H1 (cell line): ENCODE measurements at regions not wholly inside any gene's neighbourhood (a gene's known extent, or its start where the extent isn't known, plus 50 kb on each side); places are given as distances from the start of the nearest gene placed in this dataset.

Source experiments
- CTCF ChIA-PET: fragments of 300-600 bp; sonication (Branson Sonifier 250); formaldehyde crosslinking; loops from one replicate; lab custom pipeline; 2021; ENCODE audit not compliant: partially characterized antibody; lab: Charles Lee
- POLR2A ChIA-PET: fragments of 300-600 bp; sonication (Branson Sonifier 250); formaldehyde crosslinking; loops from one replicate; lab custom pipeline; 2021; ENCODE audit warnings: inconsistent platforms; ENCODE audit not compliant: partially characterized antibody; lab: Charles Lee
- DNase-seq, 2 experiments: peaks; one replicate each; pipeline versions ENCODE4 v3.0.0 to v3.0.0-alpha.2; 2010 to 2022; ENCODE audit warnings: low spot score in 2 of 2, low read depth in 1 of 2, mixed read lengths in 1 of 2
- FAIRE-seq: peaks from 2 replicates; lab custom pipeline; 2011; peaks lifted over from hg19 to GRCh38; lab: Jason Lieb, UNC
- H2AFZ ChIP-seq: 2 replicates; pipeline ENCODE4 v1.8.1; 2012; ENCODE audit warnings: low read length, inconsistent platforms
- H2AK5ac ChIP-seq: 2 replicates; pipeline ENCODE4 v1.6.1; 2013; ENCODE audit warnings: low read depth, low read length
- H2BK120ac ChIP-seq: replicated peaks from 2 replicates; pipeline ENCODE3; 2013; ENCODE audit warnings: low read depth, low read length, inconsistent platforms
- H2BK12ac ChIP-seq: 2 replicates; pipeline ENCODE4 v1.6.1; 2013; ENCODE audit warnings: low read depth, low read length
- H2BK15ac ChIP-seq: 2 replicates; pipeline ENCODE4 v1.6.1; 2013; ENCODE audit warnings: low read length
- H2BK20ac ChIP-seq: 2 replicates; pipeline ENCODE4 v1.6.1; 2013; ENCODE audit warnings: low read length
- H2BK5ac ChIP-seq: 2 replicates; pipeline ENCODE4 v1.6.1; 2013; ENCODE audit warnings: low read depth, low read length
- H3K14ac ChIP-seq: 2 replicates; pipeline ENCODE4 v1.6.1; 2013; ENCODE audit warnings: inconsistent platforms; ENCODE audit not compliant: insufficient read length
- H3K18ac ChIP-seq: 2 replicates; pipeline ENCODE4 v1.6.1; 2013; ENCODE audit warnings: low read length; ENCODE audit errors: extremely low read depth
- H3K23ac ChIP-seq: 2 replicates; pipeline ENCODE4 v1.6.1; 2013; ENCODE audit warnings: inconsistent platforms; ENCODE audit not compliant: insufficient read length
- H3K23me2 ChIP-seq: 2 replicates; pipeline ENCODE4 v1.6.1; 2013; ENCODE audit warnings: low read depth, low read length
- H3K27ac ChIP-seq: 2 replicates; pipeline ENCODE4 v1.6.1; 2011; ENCODE audit warnings: low read depth, low read length, inconsistent platforms
- H3K27me3 ChIP-seq, 4 experiments: replicated peaks in 1 of 4; 1 replicate in 1 of 4; 2 replicates in 3 of 4; pipeline versions ENCODE4 v1.6.1 to v1.8.1; 2011 to 2013; ENCODE audit warnings: low read length in 3 of 4, mild to moderate bottlenecking in 3 of 4, inconsistent platforms in 2 of 4, mixed read lengths in 2 of 4, moderate library complexity in 1 of 4; ENCODE audit not compliant: control insufficient read depth in 3 of 4, insufficient read depth in 3 of 4; ENCODE audit errors: extremely low read depth in 1 of 4
- H3K36me3 ChIP-seq, 4 experiments: 2 replicates each; pipeline versions ENCODE4 v1.6.1 to v1.8.1; 2011 to 2013; ENCODE audit warnings: mild to moderate bottlenecking in 4 of 4, low read length in 3 of 4, moderate library complexity in 2 of 4, control low read depth in 1 of 4, inconsistent platforms in 1 of 4; ENCODE audit not compliant: insufficient read depth in 4 of 4, control insufficient read depth in 2 of 4
- H3K4ac ChIP-seq: replicated peaks from 2 replicates; pipeline ENCODE3; 2013; ENCODE audit warnings: low read length, low read depth, mixed read lengths, inconsistent platforms; ENCODE audit not compliant: insufficient read length
- H3K4me1 ChIP-seq, 4 experiments: replicated peaks in 1 of 4; 1 replicate in 1 of 4; 2 replicates in 3 of 4; pipeline versions ENCODE4 v1.6.1 to v1.8.1; 2011 to 2013; ENCODE audit warnings: low read length in 3 of 4, inconsistent platforms in 2 of 4, mixed read lengths in 1 of 4; ENCODE audit not compliant: insufficient read depth in 4 of 4, control insufficient read depth in 3 of 4
- H3K4me2 ChIP-seq, 2 experiments: 2 replicates each; pipeline versions ENCODE4 v1.6.1 to v1.8.1; 2011 to 2013; ENCODE audit warnings: low read depth in 2 of 2, low read length in 2 of 2, control low read depth in 1 of 2, inconsistent platforms in 1 of 2, mild to moderate bottlenecking in 1 of 2; ENCODE audit not compliant: insufficient read depth in 1 of 2
- H3K4me3 ChIP-seq, 4 experiments: fragments of 200-600, 300-600 bp in 1 of 4; sonication (generic), shearing (Covaris generic), sonication (Bioruptor Twin) in 1 of 4; 2 replicates each; pipeline versions ENCODE4 v1.5.1 to v1.8.1; 2011 to 2016; ENCODE audit warnings: low read length in 4 of 4, low read depth in 3 of 4, control low read depth in 2 of 4, inconsistent platforms in 2 of 4, mild to moderate bottlenecking in 2 of 4, mixed read lengths in 1 of 4, moderate library complexity in 1 of 4; ENCODE audit not compliant: insufficient read depth in 2 of 4; ENCODE audit errors: extremely low read depth in 1 of 4
- H3K56ac ChIP-seq: replicated peaks from 2 replicates; pipeline ENCODE3; 2013; ENCODE audit warnings: low read depth, mild to moderate bottlenecking, mixed read lengths, low read length, inconsistent platforms; ENCODE audit not compliant: insufficient read length
- H3K79me1 ChIP-seq: 2 replicates; pipeline ENCODE4 v1.6.1; 2013; ENCODE audit warnings: low read depth, low read length, control low read depth
- H3K79me2 ChIP-seq, 2 experiments: 2 replicates each; pipeline versions ENCODE4 v1.6.1 to v1.8.1; 2012 to 2013; ENCODE audit warnings: low read length in 2 of 2, mild to moderate bottlenecking in 2 of 2, inconsistent platforms in 1 of 2; ENCODE audit not compliant: insufficient read depth in 2 of 2, control insufficient read depth in 1 of 2
- H3K9ac ChIP-seq, 4 experiments: replicated peaks in 1 of 4; 1 replicate in 1 of 4; 2 replicates in 3 of 4; pipeline versions ENCODE4 v1.6.1 to v1.8.1; 2011 to 2013; ENCODE audit warnings: low read depth in 3 of 4, low read length in 3 of 4, control low read depth in 2 of 4, mild to moderate bottlenecking in 2 of 4, moderate library complexity in 2 of 4, inconsistent platforms in 1 of 4; ENCODE audit errors: extremely low read depth in 1 of 4
- H3K9me3 ChIP-seq, 2 experiments: 2 replicates each; pipeline versions ENCODE4 v1.6.1 to v1.8.1; 2012 to 2013; ENCODE audit warnings: mild to moderate bottlenecking in 2 of 2, moderate library complexity in 2 of 2, control low read depth in 1 of 2, inconsistent platforms in 1 of 2, low read depth in 1 of 2, low read length in 1 of 2, mixed read lengths in 1 of 2; ENCODE audit not compliant: insufficient read depth in 2 of 2
- H4K20me1 ChIP-seq, 2 experiments: replicated peaks in 1 of 2; 2 replicates each; pipeline versions ENCODE3 to v1.8.1; 2011 to 2013; ENCODE audit warnings: inconsistent platforms in 2 of 2, low read length in 2 of 2, mild to moderate bottlenecking in 1 of 2; ENCODE audit not compliant: insufficient read depth in 2 of 2, control insufficient read depth in 1 of 2
- H4K5ac ChIP-seq: 2 replicates; pipeline ENCODE4 v1.6.1; 2013; ENCODE audit warnings: low read length, low read depth, mixed read lengths, inconsistent platforms; ENCODE audit not compliant: insufficient read length
- H4K8ac ChIP-seq: 2 replicates; pipeline ENCODE4 v1.8.0; 2013; ENCODE audit warnings: mild to moderate bottlenecking, moderate library complexity, low read length, inconsistent platforms; ENCODE audit not compliant: insufficient read depth; ENCODE audit errors: extremely low read depth
- H4K91ac ChIP-seq: replicated peaks from 2 replicates; pipeline ENCODE3; 2013; ENCODE audit warnings: low read length, mixed read lengths, inconsistent platforms; ENCODE audit not compliant: insufficient read length
- ASH2L ChIP-seq: fragments of 200-600, 300-600 bp; sonication (generic); IDR thresholded peaks from one replicate; pipeline ENCODE4 v1.7.1; 2017; ENCODE audit warnings: low read length
- BRCA1 ChIP-seq: IDR thresholded peaks from 2 replicates; pipeline ENCODE4 v1.6.1; 2012; ENCODE audit warnings: low read depth, low read length, improper control_type of control experiment
- CTBP2 ChIP-seq: IDR thresholded peaks from 2 replicates; pipeline ENCODE4 v1.7.0; 2011; ENCODE audit warnings: borderline replicate concordance, mild to moderate bottlenecking, moderate library complexity, mixed read lengths, low read length; ENCODE audit not compliant: insufficient read depth, insufficient read length
- KDM1A ChIP-seq: fragments of 200-600, 300-600 bp; sonication (generic); IDR thresholded peaks from 2 replicates; pipeline ENCODE4 v1.7.1; 2016; ENCODE audit warnings: mild to moderate bottlenecking, low read length, borderline replicate concordance
- KDM4A ChIP-seq: IDR thresholded peaks from one replicate; pipeline ENCODE4 v1.7.1; 2012; ENCODE audit warnings: low read depth, mild to moderate bottlenecking, moderate library complexity, low read length, inconsistent platforms; ENCODE audit not compliant: severe bottlenecking
- PHF8 ChIP-seq: fragments of 200-600 bp; sonication (generic); conservative IDR thresholded peaks from 2 replicates; pipeline ENCODE4 v1.7.1; 2012; ENCODE audit warnings: low read depth, mild to moderate bottlenecking, inconsistent platforms, low read length, moderate library complexity
- RAD21 ChIP-seq, 2 experiments: IDR thresholded peaks in 1 of 2; conservative IDR thresholded peaks in 1 of 2; 2 replicates each; pipeline ENCODE4 v1.6.1; 2011; ENCODE audit warnings: low read depth in 2 of 2, low read length in 2 of 2, improper control_type of control experiment in 1 of 2, inconsistent platforms in 1 of 2, mild to moderate bottlenecking in 1 of 2, moderate library complexity in 1 of 2
- RFX5 ChIP-seq: IDR thresholded peaks from 2 replicates; pipeline ENCODE4 v1.6.1; 2011; ENCODE audit warnings: low read depth, low read length, improper control_type of control experiment, borderline replicate concordance
- RNF2 ChIP-seq: fragments of 200-900, 300-1000 bp; sonication (generic); IDR thresholded peaks from 2 replicates; pipeline ENCODE4 v1.7.1; 2016; ENCODE audit warnings: borderline replicate concordance, low read depth, mild to moderate bottlenecking, antibody characterized with exemption, low read length; ENCODE audit not compliant: poor library complexity, severe bottlenecking; ENCODE audit errors: missing control alignments
- SIN3A ChIP-seq, 2 experiments: IDR thresholded peaks in 1 of 2; conservative IDR thresholded peaks in 1 of 2; 2 replicates each; pipeline ENCODE4 v1.6.1; 2011 to 2012; ENCODE audit warnings: low read length in 2 of 2, improper control_type of control experiment in 1 of 2, low read depth in 1 of 2, mild to moderate bottlenecking in 1 of 2
- SP2 ChIP-seq: IDR thresholded peaks from 2 replicates; pipeline ENCODE4 v1.6.1; 2012; ENCODE audit warnings: mild to moderate bottlenecking, low read length, inconsistent platforms
- TCF12 ChIP-seq: IDR thresholded peaks from 2 replicates; pipeline ENCODE4 v1.6.1; 2011; ENCODE audit warnings: low read depth, mild to moderate bottlenecking, low read length
- TEAD4 ChIP-seq: IDR thresholded peaks from 2 replicates; pipeline ENCODE4 v1.6.1; 2012; ENCODE audit warnings: low read depth, low read length, inconsistent platforms, mixed read lengths
- WGBS, 2 experiments: shearing (Covaris generic) in 1 of 2; methylation state at CpG; one replicate each; pipeline versions ENCODE4 v1.1.6 to v1.1.7; 2013 to 2015; ENCODE audit warnings: low lambda C conversion rate in 2 of 2, mixed read lengths in 2 of 2, inconsistent platforms in 1 of 2, low coverage in 1 of 2, missing lambda C conversion rate in 1 of 2; ENCODE audit not compliant: insufficient replicate concordance in 2 of 2, insufficient coverage in 1 of 2, insufficient read length in 1 of 2; ENCODE audit errors: extremely low coverage in 1 of 2, missing lambda C conversion rate in 1 of 2; 5-methylcytosine and 5-hydroxymethylcytosine counted together

- no peak overlapping the region for H2BK12ac ChIP-seq
- H3K9me3 ChIP-seq = no peaks in the 10 kb centered on the region
- H4K5ac ChIP-seq = no peak overlapping the region
- no peak overlapping the region for H4K8ac ChIP-seq
- H3K36me3 ChIP-seq = no peaks in the 10 kb centered on the region
- ChIA-PET POLR2A (no interaction called here), CTCF (interaction anchor here (0.6 to 2.3 kb wide), 4 partner anchors 8 to 213 kb away, joined by 3 to 9 read pairs (median 4); no protein-coding TSS in a partner anchor)
- H3K23ac ChIP-seq = no peak overlapping the region
- H3K4me3 ChIP-seq = no peak overlapping the region
- no peak overlapping the region for H2BK20ac ChIP-seq
- H2AK5ac ChIP-seq = no peak overlapping the region
- H3K18ac ChIP-seq = no peak overlapping the region
- peaks cover 0 to 2% (median under 1%) of the 10 kb centered on the region in 4 experiments; a peak in 1 of 7 replicates for H3K27me3 ChIP-seq
- no peak overlapping the region for H2BK5ac ChIP-seq
- H3K4me2 ChIP-seq = no peak overlapping the region
- H4K91ac ChIP-seq = no peak overlapping the region
- H3K23me2 ChIP-seq = no peaks in the 10 kb centered on the region
- H3K9ac ChIP-seq = no peak overlapping the region
- H3K79me2 ChIP-seq = no peaks in the 10 kb centered on the region
- H3K27ac ChIP-seq = no peak overlapping the region
- H3K56ac ChIP-seq = no peak overlapping the region
- H2AFZ ChIP-seq = no peak overlapping the region
- peaks cover 0 to 8% (median 6%) of the 10 kb centered on the region in 4 experiments; a peak in 6 of 7 replicates for H3K4me1 ChIP-seq
- no peak overlapping the region for H2BK120ac ChIP-seq
- TF ChIP-seq TEAD4 (no peak), BRCA1 (no peak), SIN3A (conservative IDR thresholded peaks at IDR 0.05 in 1 of 2, IDR thresholded peaks at IDR 0.05 in 1 of 2; ENCODE audit: low read depth in 1 of 2, low read length in 2 of 2) (no peak), KDM4A (no peak), KDM1A (no peak), SP2 (no peak), TCF12 (no peak), PHF8 (no peak), ASH2L (no peak), RNF2 (no peak), RFX5 (no peak), CTBP2 (no peak), RAD21 (IDR thresholded peaks at IDR 0.05 in 1 of 2, conservative IDR thresholded peaks at IDR 0.05 in 1 of 2; ENCODE audit: low read depth in 2 of 2, low read length in 2 of 2) (no peak)
- no peaks in the 10 kb centered on the region for H4K20me1 ChIP-seq
- no peak overlapping the region for H2BK15ac ChIP-seq
- no peak overlapping the region for H3K4ac ChIP-seq
- no peak for DNase-seq
- H3K79me1 ChIP-seq = no peaks in the 10 kb centered on the region
- no peak overlapping the region for H3K14ac ChIP-seq
- FAIRE-seq = no peak
- 86% methylated on average over 8 of the region's 8 CpGs; no CpG with 5 or more reads in 1 of the 2 experiments for WGBS, 2 experiments
Measured at GRCh38 chr11:119906376-119906775, 177.4 kb upstream of the NECTIN1 start.
